NCI-H2029 (cell line): ENCODE measurements at regions not wholly inside any gene's neighbourhood (a gene's known extent, or its start where the extent isn't known, plus 50 kb on each side); places are given as distances from the start of the nearest gene placed in this dataset.
"Not testable (repeated sequence)": the region's sequence is repeated elsewhere in the genome, so short reads cannot be mapped to it uniquely, and the experiment has no call there.

ENCODE experiments used
- DNase-seq: peaks from one replicate; lab custom pipeline; 2025; lab: John Stamatoyannopoulos, UW

- no peak for DNase-seq
Observed at GRCh38 chr21:27067226-27067625, 100.3 kb upstream of the ADAMTS5 start.

DNA sequence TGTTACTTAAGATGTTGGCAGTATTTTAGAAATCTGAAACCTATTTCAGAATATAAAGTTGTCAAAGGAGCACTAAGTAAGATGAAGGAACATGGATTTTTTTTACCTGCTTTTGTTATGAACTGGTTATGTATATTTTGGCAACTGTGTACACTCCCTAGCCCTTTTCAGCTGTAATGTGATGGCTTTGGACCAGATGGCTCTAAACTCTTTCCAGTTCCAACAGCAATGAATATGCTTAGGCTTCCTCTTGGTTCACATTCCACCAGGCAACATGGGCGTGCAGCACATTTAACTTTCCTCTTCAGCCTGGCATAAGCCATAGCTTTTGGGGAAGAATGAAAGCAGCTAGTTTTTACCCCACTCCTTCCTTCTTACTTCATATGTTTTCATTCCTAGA, 95.6 kb upstream of the ADAMTS5 start:
- no peak for DNase-seq

DNA sequence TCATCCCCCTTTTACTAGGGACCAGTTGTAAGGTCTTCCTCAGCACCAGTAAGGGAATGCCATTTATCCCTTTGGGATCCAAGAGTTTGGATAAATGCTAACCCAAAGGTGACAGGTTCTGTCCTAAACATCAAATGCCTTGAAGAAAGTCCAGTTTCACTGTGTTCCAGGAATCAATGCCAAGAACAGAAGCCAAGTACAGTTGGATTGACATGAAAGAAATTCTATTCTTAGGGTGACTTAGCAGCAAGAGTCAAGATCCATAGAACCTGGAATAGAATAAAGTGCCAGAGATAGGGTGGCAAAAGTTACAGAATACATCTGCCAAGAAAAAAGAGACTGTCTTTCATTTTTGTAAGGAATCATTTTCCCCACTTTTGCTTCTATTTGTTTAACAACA, 94.9 kb upstream of the ADAMTS5 start:
- no peak for DNase-seq

GRCh38 chr21:27060190-27060589, 93.3 kb upstream of the ADAMTS5 start:
- no peak for DNase-seq

GRCh38 chr21:27058673-27059605, 92.1 kb upstream of the ADAMTS5 start:
- DNase-seq = no peak

GRCh38 chr21:27057997-27058396, 91.1 kb upstream of the ADAMTS5 start:
- DNase-seq = no peak

DNA sequence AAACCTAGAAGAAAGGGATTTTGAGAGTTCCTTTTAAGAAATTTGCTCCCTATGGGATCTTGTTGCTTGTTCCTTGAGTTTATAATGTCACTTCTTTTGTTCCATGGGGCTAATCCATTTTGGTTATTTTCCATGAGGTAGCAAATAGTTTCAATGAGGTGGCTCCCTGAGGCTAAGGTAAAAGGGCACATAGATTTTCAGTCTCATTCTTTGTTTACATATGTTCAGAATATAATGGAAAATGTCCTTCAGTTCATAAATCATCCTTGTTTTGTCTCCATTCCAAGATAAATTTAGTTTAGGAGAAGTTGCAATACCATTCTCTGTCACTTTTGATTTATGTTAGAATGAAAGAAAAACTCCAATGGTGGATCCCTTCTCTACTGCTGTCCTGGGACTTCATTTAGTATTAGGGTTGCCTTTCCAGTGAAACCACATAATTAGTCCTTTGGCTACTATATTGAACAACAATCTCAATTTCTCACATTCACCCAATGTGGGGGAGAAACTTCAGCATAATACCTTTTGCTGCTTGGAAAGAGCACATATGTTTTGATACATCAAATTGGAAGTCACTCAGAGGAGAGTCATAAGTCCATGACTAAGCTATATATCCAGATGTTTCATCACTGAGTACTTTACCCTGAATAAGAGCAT, 80.9 kb upstream of the ADAMTS5 start:
- DNase-seq = no peak

GRCh38 chr21:27047283-27047657, 80.4 kb upstream of the ADAMTS5 start:
- no peak for DNase-seq

GRCh38 chr21:27045281-27045985, 78.5 kb upstream of the ADAMTS5 start:
- no peak for DNase-seq

DNA sequence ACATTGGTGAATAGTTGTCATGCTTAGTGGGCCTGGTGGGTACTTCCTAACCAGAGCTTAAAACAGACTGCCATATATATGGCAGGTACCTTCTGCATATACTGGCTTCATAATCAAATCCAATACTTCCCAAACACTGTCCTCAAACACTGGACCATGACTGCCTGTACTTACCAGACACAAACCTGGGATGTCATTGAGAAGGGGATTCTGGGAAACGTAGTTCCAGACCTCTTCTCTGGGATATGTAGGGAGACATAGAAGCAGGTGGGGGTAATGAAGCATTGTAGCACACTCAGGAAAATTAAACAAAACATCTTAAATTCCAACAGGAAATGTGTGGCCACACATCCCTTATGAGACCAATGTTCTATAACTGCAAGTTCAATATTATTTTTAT, 76.5 kb upstream of the ADAMTS5 start:
- no peak for DNase-seq

- DNase-seq = no peak
Observed at GRCh38 chr21:27040738-27041469, 74.0 kb upstream of the ADAMTS5 start.

DNA sequence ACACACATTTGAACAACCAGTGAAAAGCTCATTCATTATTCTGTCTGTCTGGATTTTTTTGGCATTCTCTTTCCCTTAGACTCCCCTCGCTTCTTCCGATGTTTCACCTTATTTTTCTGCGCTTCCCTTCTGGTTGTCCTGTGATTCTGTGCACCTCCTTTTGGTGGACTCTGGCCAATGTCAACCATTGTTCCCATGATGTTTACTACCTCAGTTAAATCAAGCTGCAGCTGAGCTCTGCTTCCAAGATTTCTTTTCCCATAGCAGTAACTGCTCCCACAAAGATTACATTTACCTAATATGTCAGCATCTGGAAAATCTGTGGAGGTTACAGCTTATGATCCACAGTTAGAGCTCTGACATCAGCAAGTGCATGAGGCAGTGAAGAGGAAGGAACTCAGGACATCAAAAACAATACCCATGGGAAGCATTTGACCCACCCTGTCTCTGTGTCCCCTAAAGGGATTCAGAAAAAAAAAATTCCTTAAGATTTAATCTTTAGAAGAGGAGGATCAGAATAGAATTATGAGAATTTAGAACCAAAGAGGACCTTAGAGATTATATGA, 69.9 kb upstream of the ADAMTS5 start:
- no peak for DNase-seq

DNA sequence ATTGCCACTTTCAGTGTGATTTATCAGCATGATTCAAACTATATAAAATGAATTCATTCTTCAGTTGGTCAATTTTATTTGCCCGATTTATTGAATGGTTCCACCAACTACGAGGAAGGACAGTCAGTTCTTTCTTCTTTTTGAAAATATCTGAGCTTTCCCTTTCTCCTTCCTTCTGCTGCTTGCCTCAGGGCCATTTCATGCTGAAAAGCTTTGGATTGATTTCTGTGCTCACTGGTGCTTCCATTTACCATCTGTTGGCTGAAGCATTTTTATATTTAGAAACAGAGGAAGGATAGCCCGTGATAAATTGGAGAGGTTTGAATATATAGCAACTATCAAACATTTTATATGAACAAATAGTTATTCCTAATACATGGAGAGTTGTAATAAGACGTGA, 68.9 kb upstream of the ADAMTS5 start:
- no peak for DNase-seq

GRCh38 chr21:27034796-27035195, 67.9 kb upstream of the ADAMTS5 start:
- DNase-seq = no peak

DNA sequence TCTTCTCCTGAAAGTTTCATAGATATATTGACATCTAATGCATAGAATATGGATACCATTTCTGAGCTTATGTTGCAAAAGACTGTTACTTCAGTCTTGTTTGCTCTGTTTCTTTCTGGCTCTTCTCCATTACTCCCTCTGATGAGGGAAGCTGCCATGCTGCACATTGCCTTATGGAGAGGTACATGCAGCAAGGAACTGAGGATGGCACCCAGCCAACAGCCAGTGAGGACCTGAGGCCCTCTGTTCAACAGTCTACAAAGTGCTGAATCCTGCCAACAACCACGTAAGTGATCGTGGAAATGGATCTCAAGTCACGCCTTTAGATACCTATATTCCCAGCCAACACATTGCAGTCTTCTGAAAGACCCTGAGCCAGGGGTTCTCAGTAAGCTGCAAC, 66.6 kb upstream of the ADAMTS5 start:
- no peak for DNase-seq

GRCh38 chr21:27026501-27026900, 59.6 kb upstream of the ADAMTS5 start:
- DNase-seq = no peak

DNA sequence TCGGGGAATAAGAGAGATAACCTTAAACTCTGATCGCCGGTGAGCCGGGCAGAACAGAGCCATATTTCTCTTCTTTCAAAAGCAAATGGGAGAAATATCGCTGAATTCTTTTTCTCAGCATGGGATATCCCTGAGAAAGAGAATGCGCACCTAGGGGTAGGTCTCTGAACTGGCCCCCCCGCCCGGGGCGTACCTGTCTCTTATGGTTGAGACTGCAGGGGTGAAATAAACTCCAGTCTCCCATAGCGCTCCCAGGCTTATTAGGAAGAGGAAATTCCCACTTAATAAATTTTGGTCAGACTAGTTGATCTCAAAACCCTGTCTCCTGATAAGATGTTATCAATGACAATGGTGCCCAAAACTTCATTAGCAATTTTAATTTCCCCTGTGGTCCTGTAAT, 58.8 kb upstream of the ADAMTS5 start:
- DNase-seq = not testable (repeated sequence)

GRCh38 chr21:27024971-27025370, 58.1 kb upstream of the ADAMTS5 start:
- no peak for DNase-seq

- no peak for DNase-seq
Observed at GRCh38 chr21:27024301-27024700, 57.4 kb upstream of the ADAMTS5 start.

DNA sequence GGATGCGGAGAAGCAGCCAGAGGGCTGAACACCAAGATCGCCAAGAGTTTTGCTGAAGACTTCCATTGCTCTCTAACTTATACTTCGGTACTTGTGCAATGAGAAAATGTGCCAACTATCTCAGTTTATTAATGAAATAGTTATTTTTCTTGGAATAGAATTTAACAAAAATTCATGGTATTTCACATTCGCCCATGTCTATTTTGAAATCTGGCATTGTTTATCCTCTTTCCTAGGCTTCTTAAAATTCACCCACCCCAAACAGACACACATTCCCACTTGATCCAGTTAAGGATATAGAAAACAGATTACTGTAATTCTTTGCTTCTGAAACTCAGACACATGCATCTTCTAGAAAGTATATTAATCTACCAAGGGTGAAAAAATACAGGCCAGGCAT, 56.3 kb upstream of the ADAMTS5 start:
- DNase-seq = no peak

DNA sequence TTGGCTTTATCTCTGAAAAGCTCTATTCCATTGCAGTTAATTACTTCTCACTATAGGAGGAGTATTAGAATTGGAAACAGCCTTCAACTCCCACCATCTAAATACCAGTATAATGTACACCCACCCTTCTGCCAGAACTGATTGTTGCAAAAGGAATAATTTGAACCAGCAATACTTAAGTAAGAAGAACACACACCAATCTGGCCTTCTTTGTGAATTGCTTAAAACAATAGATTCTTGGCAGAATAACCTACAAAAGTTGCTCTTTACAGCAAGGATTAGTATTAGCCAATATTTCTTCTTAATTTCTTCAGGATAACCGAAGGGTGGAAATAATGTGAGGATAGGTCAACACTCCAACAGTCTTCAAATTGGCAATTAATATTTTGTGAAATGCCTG, 54.9 kb upstream of the ADAMTS5 start:
- DNase-seq = no peak

DNA sequence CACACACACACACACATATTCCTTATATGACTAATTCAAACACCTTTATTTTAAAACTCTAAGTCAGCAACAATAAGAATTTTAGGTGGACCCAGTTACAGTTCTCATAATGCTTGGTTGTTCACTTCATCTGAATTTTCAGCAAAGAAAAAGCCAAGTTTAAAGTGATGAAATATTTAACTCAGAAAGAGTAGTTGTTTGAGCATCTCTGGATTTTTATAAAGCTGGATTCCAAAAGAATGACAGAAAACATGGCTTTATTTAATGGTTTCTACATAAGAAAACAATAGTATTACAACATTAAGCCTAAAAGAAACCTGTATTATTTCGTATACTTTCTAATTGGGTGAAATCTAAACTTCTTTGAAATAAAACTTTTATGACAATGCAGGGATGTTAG, 54.2 kb upstream of the ADAMTS5 start:
- DNase-seq = no peak
